NCI-H2107 (cell line): ENCODE measurements at regions not wholly inside any gene's neighbourhood (a gene's known extent, or its start where the extent isn't known, plus 50 kb on each side); places are given as distances from the start of the nearest gene placed in this dataset.
A peak's percentile ranks its signal among the peaks of the same experiment; 100 is the strongest.
"Not testable (repeated sequence)": the region's sequence is repeated elsewhere in the genome, so short reads cannot be mapped to it uniquely, and the experiment has no call there.

Experiments used
- DNase-seq: peaks from one replicate; lab custom pipeline; 2025; lab: John Stamatoyannopoulos, UW

- DNase-seq, result no peak
Observed at GRCh38 chr7:131148708-131149428, 178.8 kb upstream of the MKLN1 start.

DNA sequence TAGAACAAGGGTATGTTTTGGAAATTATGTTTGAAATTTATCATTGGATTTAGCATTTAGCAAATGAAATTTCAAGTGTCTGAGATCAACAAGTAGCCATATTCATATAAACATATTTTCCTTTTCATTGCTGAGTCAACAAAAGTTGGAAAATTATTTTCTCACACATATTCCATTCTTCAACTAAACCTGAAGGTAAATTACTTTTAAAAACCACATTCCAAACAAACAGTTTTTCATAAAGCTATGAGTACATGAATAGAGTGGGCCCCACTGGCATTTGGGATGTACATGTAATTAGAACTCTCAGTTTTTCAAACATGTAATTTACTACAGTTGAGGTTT, 178.3 kb upstream of the MKLN1 start:
- DNase-seq, result no peak

DNA sequence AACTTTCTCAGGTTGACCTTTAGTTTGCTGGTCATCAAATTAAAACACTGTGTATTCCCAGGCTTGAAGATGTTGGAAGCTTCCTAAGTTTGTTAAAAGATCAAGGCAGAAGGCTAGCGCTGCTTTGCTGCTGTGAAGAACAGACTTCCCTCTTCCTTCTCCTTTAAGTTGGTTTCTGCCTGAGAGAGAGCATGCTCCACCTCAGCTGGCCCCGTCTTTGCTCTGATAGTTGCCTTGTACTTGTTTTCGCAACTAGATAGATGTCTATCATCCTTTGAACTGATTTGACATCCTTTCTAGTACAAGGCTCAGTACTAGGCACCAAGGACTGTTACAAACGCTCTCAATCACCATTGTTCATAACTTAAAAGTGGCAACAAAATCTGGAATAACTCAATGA, 177.8 kb upstream of the MKLN1 start:
- no peak for DNase-seq

GRCh38 chr7:131151034-131151433, 176.6 kb upstream of the MKLN1 start:
- DNase-seq, result no peak

DNA sequence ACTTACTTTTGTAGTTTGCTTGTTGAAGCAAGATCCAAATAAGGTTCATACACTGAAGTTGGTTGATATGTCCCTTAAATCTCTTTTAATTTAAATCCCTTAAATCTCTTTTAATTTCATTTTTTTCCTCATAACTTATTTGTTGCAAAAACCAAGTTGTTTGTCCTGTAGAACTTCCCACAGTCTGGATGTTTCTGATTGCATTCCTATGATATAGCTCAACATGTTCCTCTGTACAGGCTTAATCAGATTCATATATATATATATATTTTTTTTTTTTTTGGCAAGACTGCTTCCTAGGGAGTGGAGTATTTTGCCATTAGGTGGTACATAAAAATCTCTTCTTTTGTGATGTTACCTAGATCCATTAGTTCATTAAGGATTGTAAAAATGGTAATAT, 174.9 kb upstream of the MKLN1 start:
- no peak for DNase-seq

- no peak for DNase-seq
Observed at GRCh38 chr7:131154380-131154779, 173.3 kb upstream of the MKLN1 start.

DNA sequence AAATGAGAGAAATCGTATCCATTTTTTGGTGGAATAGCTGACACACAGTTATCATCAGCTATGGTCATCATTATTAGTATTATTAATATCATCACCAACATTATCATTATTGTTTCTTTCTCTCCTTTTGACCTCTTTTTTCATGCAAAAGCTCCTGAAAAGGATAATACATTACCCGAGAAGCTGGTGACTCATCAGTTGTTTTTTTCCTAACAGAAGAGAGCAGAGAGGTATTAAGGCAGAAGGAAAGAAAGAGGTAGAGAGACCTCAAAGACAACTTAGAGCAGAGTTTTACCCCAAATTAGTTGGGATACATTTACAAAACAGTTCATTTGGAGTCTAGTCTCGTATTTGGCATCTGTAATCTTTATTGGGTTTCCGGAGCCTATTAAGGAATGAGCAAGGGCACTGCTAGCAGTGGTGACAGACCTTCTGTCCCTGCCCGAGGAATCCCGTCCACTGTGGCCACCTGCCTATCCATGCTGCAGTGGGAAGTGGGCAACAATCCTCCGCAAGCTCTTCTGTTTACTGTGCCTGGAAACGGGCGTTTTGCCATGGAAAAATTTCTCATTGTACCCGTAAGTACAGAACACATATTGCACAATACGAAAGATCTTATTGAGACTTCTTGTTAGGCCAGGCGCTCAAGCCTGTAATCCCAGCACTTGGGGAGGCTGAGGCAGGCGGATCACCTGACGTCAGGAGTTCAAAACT, 170.0 kb upstream of the MKLN1 start:
- DNase-seq, result no peak

DNA sequence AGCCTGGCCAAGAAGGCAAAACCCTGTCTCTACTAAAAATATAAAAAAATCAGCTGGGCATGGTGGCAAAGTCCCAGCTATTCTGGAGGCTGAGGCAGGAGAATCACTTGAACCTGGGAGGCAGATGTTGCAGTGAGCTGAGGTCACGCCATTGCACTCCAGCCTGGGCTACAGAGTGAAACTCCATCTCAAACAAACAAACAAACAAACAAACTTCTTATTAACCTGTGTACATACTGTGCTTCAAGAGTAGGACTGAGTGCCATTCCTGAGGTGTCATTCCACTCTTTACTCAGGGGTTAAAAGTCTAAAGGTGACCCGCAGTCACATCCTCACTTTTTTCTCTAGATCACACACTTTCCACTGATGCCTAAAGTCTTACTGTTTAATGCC, 169.4 kb upstream of the MKLN1 start:
- DNase-seq, result not testable (repeated sequence)

GRCh38 chr7:131159961-131160361, 167.7 kb upstream of the MKLN1 start:
- DNase-seq, result peak; percentile 68

DNA sequence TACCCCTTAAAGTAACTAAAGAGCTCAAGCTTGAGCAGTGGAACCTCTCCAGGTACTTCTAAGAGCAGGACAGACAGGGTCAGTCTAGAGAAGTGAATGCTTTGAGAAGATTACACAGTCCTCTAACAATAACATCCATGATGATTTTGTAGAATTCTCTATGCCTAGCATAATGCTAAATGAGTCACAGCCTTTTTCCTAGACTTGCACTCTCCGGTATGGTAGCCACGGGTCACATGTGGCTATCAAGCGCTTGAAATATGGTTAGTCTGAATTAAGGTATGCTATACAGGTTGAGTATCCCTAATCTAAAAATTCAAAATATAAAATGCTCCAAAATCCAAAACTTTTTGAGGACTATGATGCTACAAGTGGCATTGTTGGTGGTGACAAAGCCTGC, 166.6 kb upstream of the MKLN1 start:
- no peak for DNase-seq

DNA sequence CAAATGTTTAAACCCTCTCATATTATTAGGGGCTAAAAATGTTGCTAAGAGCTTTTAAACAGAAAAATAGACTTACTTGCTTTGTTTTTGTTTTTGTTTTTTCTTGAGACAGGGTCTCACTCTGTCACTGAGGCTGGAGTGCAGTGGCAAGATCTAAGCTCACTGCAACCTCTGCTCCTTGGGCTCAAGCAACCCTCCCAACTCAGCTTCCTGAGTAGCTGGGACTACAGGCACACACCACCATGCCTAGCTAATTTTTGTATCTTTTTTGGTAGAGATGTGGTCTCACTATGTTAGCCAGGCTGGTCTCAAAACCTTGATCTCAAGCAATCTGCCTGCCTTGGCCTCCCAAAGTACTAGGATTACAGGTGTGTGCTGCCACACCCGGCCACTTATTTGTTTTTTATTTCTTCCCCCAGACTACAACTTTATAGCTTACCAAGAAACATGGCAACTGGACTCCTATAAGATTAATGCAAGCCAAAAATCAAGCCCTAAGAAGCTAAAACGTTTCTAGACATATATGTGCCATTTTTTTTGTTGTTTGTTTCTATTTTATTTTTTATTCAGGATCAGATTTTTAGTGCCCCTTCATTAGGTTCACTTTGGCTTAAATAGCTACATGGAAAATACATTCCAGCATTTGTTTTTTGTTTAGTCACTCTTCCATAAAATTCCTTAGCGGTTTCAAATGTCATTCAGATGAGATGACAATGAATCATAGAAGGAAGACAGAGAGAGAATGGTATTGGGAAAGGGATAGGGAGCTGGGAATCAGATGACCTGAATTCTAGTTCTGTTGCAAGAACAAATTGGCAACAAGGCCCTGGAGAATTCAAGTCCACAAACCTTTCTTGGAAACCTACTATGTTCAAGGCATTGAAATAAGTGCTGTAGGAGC, 163.4 kb upstream of the MKLN1 start:
- no peak for DNase-seq

DNA sequence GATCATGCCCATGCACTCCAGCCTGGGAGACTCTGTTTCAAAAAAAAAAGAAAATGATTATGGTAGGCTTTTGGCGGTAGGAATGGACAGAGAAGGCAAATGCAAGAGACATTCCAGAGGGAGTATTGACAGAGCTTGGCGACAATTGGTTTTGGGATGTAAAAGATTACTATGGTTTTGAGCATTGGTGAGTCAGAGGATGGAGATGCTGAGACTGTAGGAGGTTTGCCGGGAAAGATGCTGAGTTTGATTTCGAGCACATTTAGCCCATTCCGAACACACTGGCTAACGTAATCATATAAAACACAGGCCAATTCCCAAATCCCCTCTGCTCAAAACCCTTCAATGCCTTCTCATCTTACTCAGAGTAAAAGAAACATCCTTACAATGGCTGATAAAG, 161.6 kb upstream of the MKLN1 start:
- DNase-seq, result no peak

DNA sequence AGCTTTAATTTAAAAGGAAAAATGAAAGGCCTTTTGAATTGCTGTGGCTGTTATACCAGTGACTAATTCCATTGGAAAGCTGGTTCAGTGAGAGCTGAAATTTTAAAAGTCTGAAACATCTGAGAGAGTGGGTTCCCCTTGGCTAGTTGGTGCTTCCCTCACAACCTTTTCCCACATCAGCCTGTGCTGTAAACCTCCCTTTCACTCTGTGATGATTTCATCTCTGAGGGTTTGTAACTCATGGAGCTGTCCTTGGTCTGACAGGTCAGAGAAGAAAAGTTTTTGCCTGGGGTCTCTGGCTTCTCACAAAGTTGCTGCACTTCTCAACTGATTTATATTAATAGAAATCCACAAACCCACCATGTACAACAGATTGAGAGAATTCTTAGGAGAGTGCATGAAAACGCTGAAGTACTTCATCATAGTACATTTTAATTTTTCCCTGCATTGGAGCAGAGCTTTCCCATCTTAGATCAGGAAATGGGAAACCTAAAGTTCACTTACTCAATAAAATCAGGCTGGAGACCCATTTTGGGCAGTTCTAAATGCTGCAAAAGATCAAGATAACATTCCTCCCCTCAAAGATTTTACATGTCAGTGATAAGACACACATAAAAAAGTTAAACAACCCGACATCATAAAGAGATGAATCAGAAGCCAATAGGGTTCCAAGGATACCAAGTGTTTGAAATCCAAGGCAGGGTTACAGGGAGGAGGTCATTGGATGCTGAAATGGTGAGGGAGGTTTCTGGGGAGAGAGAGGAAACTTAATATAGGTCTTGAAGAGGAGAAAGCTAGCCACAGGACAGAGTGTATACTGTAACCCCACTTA, 157.0 kb upstream of the MKLN1 start:
- DNase-seq, result no peak

DNA sequence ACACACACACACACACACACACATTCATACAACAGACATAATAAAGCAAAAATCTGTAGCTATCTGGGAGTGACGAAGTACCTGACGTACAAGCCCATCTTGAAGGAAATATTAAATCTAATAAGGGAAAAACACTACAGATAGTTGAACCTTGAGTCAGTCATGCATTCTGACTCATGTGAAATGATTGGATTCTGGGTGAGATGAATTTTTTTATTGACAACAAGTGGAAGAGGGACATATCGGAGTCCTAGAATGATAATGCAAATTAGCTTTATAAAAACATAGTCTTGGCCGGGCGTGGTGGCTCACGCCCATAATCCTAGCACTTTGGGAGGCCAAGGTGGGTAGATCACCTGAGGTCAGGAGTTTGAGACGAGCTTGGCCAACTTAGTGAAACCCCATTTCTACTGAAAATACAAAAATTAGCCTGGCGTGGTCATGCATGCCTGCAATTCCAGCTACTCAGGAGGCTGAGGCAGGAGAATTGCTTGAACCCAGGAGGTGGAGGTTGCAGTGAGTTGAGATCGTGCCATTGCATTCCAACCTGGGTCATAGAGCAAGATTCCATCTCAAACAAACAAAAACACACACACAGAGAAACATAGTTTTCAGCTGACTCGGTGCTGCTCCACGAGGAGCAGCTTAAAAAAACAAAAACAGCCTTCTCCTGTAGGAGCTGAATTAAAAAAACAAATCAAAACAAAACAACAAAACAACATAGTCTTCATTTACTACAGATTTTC, 154.4 kb upstream of the MKLN1 start:
- DNase-seq, result no peak

GRCh38 chr7:131174391-131174790, 153.3 kb upstream of the MKLN1 start:
- DNase-seq, result no peak

DNA sequence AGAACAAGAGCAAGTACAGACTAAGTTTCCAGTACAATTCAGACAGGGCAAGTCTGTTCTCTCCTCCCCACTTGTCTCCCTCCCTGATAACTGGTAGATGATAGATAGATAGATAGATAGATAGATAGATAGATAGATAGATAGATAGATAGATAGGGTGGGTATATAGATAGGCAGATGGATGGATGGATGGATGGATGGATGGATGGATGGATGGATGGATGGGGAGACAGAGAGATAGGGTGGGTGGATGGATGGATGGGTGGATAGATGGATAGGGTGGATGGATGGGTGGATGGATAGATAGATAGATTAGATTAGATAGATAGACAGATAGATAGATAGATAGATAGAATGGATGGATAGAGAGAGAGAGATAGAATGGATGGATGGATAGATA, 152.8 kb upstream of the MKLN1 start:
- no peak for DNase-seq

GRCh38 chr7:131182446-131183058, 145.1 kb upstream of the MKLN1 start:
- no peak for DNase-seq

DNA sequence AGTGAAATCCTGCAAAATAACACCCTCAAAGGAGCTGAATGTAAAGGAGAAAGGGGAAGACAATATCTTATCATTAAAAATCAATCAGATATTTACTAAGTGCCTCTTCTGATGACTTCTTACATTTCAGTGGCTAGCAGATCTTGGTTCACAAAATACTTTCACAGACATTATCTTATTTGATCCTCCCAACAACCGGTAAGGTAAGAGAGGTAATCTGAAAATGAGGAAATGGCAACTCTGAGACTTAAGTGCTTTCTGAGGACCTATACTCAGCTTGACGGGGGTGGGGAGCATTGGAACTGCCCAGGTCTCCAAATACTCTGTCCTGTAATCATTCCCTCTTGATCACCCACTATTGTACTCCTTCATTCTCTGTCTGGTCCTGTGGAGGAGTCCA, 144.6 kb upstream of the MKLN1 start:
- DNase-seq, result no peak

DNA sequence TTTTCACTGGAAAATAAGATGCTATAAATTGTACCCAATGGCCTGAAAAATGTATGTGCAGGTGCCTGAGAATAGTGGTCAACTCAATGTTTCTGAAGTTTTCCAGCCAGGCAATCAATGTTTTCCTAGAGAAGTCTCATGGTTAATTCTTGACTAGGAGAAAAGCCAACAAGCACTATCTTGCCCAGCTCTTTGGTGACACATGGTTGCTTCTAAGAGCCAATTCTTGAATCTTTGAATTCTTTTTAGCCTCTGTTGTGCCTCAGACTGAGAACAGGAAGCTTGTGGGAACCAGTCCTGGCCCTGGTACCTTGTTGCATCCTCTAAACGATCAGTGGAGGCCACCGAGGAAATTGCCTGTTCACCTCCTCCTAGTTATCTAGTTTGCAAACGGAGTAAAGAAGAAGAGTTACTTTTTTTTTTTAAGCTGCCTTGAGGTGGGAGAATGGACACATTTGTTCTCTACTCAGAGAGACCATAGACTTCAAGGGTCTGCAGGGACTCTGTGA, 144.0 kb upstream of the MKLN1 start:
- no peak for DNase-seq

GRCh38 chr7:131186816-131187215, 140.9 kb upstream of the MKLN1 start:
- no peak for DNase-seq
